K562 (cell line): ENCODE measurements at regions not wholly inside any gene's neighbourhood (a gene's known extent, or its start where the extent isn't known, plus 50 kb on each side); places are given as distances from the start of the nearest gene placed in this dataset.

Experiments
- ATAC-seq: fragments of 200-7000 bp; cut with Tn5 transposase; 3 replicates; pipeline ENCODE4 v1.9.1; 2020; ENCODE audit warnings: moderate library complexity
- BruUV-seq: library from RNA; stranded (reverse); fragments of 400-500 nt; replicated peaks from 2 replicates; lab custom pipeline; 2021; lab: Mats Ljungman, UMichigan
- CTCF ChIA-PET: fragments of 300-600 bp; formaldehyde crosslinking; extraction: SDS; loops from one replicate; lab custom pipeline; 2021; ENCODE audit warnings: low intra/inter-chr PET ratio; lab: Yijun Ruan, JAX
- POLR2A ChIA-PET: fragments of 300-600, 350-650 bp; sonication (Branson Sonifier 250); formaldehyde crosslinking; extraction: SDS; loops from one replicate; lab custom pipeline; 2021; ENCODE audit warnings: antibody characterized with exemption, inconsistent platforms; lab: Yijun Ruan, JAX
- DNase-seq, 4 experiments: peaks; one replicate each; pipeline versions ENCODE4 v3.0.0 to v3.0.0-alpha.2; 2011 to 2018; ENCODE audit warnings: low spot score in 3 of 4, mixed read lengths in 3 of 4; ENCODE audit errors: extremely low read depth in 1 of 4
- FAIRE-seq: peaks from 2 replicates; lab custom pipeline; 2011; peaks lifted over from hg19 to GRCh38; lab: Jason Lieb, UNC
- H2AFZ ChIP-seq: 2 replicates; pipeline ENCODE4 v1.6.0; 2011; ENCODE audit warnings: low read depth, low read length, control low read depth, inconsistent platforms
- H3K27ac ChIP-seq: fragments of 200-600 bp; 3 replicates; pipeline ENCODE4 v1.8.0; 2011; ENCODE audit warnings: low read depth, mild to moderate bottlenecking, control low read depth, inconsistent platforms, low read length, moderate library complexity, mixed read lengths; ENCODE audit errors: extremely low read depth
- H3K27me3 ChIP-seq, 2 experiments: fragments of 300-600 bp in 1 of 2; 2 replicates in 1 of 2; 3 replicates in 1 of 2; pipeline versions ENCODE4 v1.6.0 to v1.8.0; 2011; ENCODE audit warnings: inconsistent platforms in 2 of 2, low read length in 2 of 2, mild to moderate bottlenecking in 1 of 2, mixed read lengths in 1 of 2, moderate library complexity in 1 of 2; ENCODE audit not compliant: control insufficient read depth in 2 of 2, insufficient read depth in 2 of 2
- H3K36me3 ChIP-seq: fragments of 300-600 bp; 3 replicates; pipeline ENCODE4 v1.8.0; 2011; ENCODE audit warnings: mild to moderate bottlenecking, low read length, inconsistent platforms; ENCODE audit not compliant: control insufficient read depth, insufficient read depth
- H3K4me1 ChIP-seq, 2 experiments: fragments of 200-600 bp in 1 of 2; replicated peaks in 1 of 2; 2 replicates in 1 of 2; 3 replicates in 1 of 2; pipeline versions ENCODE4 v1.5.1 to v1.8.0; 2011; ENCODE audit warnings: inconsistent platforms in 2 of 2, low read length in 2 of 2, mild to moderate bottlenecking in 1 of 2, mixed read lengths in 1 of 2, moderate library complexity in 1 of 2; ENCODE audit not compliant: control insufficient read depth in 2 of 2, insufficient read depth in 2 of 2
- H3K4me2 ChIP-seq: 2 replicates; pipeline ENCODE4 v1.6.1; 2011; ENCODE audit warnings: low read length, control low read depth, inconsistent platforms, mixed read lengths; ENCODE audit not compliant: insufficient read depth
- H3K4me3 ChIP-seq: fragments of 200-600 bp; sonication (generic), shearing (Covaris generic); 2 replicates; pipeline ENCODE4 v1.5.1; 2016; ENCODE audit warnings: control low read depth, inconsistent platforms
- H3K79me2 ChIP-seq: fragments of 200-600 bp; 3 replicates; pipeline ENCODE4 v1.8.0; 2011; ENCODE audit warnings: low read length, inconsistent platforms; ENCODE audit not compliant: control insufficient read depth, insufficient read depth
- H3K9ac ChIP-seq, 2 experiments: 2 replicates each; pipeline versions ENCODE4 v1.6.0 to v1.6.1; 2011; ENCODE audit warnings: low read depth in 2 of 2, low read length in 2 of 2, control low read depth in 1 of 2, inconsistent platforms in 1 of 2, mild to moderate bottlenecking in 1 of 2, mixed read lengths in 1 of 2; ENCODE audit not compliant: insufficient read depth in 1 of 2
- H3K9me1 ChIP-seq: one replicate; pipeline ENCODE4 v1.6.0; 2011; ENCODE audit warnings: inconsistent platforms, mild to moderate bottlenecking, low read length, moderate library complexity; ENCODE audit not compliant: control insufficient read depth, insufficient read depth
- H3K9me3 ChIP-seq: replicated peaks from 2 replicates; pipeline ENCODE4 v1.5.1; 2011; ENCODE audit warnings: low read depth, low read length, inconsistent platforms; ENCODE audit not compliant: control insufficient read depth, insufficient read depth
- H4K20me1 ChIP-seq: replicated peaks from 2 replicates; pipeline ENCODE4 v1.6.1; 2011; ENCODE audit warnings: low read length, inconsistent platforms, mixed read lengths; ENCODE audit not compliant: control insufficient read depth, insufficient read depth
- HNRNPLL ChIP-seq: fragments of 200-400 bp; formaldehyde crosslinking; IDR thresholded peaks from 2 replicates; pipeline ENCODE4 v1.6.1; 2017; ENCODE audit warnings: low read length, low read depth, mild to moderate bottlenecking; ENCODE audit not compliant: poor library complexity, severe bottlenecking
- HOXB6 ChIP-seq: fragments of 250-450 bp; sonication (Bioruptor Pico); IDR thresholded peaks from 2 replicates; pipeline ENCODE4 v1.5.1; 2022; ENCODE audit warnings: mild to moderate bottlenecking, borderline replicate concordance
- POLR2AphosphoS2 ChIP-seq: IDR thresholded peaks from 2 replicates; pipeline ENCODE4 v1.6.1; 2012; ENCODE audit warnings: low read length, improper control_type of control experiment
- POLR2B ChIP-seq: fragments of 450-650 bp; IDR thresholded peaks from 2 replicates; pipeline ENCODE4 v1.6.1; 2018; ENCODE audit warnings: low read depth; ENCODE audit not compliant: partially characterized antibody
- PRMT5 ChIP-seq: sonication (generic); formaldehyde crosslinking; IDR thresholded peaks from 2 replicates; pipeline ENCODE4 v1.5.0; 2020; ENCODE audit warnings: missing genetic modification reagents
- RBM17 ChIP-seq: fragments of 200-400 bp; formaldehyde crosslinking; IDR thresholded peaks from 2 replicates; pipeline ENCODE4 v1.6.1; 2017; ENCODE audit warnings: low read depth, mild to moderate bottlenecking, low read length, borderline replicate concordance
- SMARCE1 ChIP-seq: fragments of 450-650 bp; IDR thresholded peaks from 2 replicates; pipeline ENCODE4 v1.7.1; 2016; ENCODE audit warnings: mild to moderate bottlenecking
- TBP ChIP-seq: optimal IDR thresholded peaks from 2 replicates; pipeline ENCODE3; 2011; ENCODE audit warnings: low read depth, low read length, improper control_type of control experiment
- TEAD1 ChIP-seq, 2 experiments: fragments of 450-650 bp in 1 of 2; sonication (generic) in 1 of 2; formaldehyde crosslinking; IDR thresholded peaks; 2 replicates each; pipeline versions ENCODE4 v1.4.0 to v1.8.0; 2020 to 2022; ENCODE audit warnings: mild to moderate bottlenecking in 2 of 2, missing genetic modification reagents in 1 of 2
- TEAD4 ChIP-seq, 2 experiments: sonication (generic) in 1 of 2; formaldehyde crosslinking in 1 of 2; IDR thresholded peaks; 2 replicates each; pipeline versions ENCODE4 v1.6.1 to v1.8.0; 2012 to 2022; ENCODE audit warnings: borderline replicate concordance in 1 of 2, inconsistent platforms in 1 of 2, low read length in 1 of 2, mild to moderate bottlenecking in 1 of 2, missing genetic modification reagents in 1 of 2
- TOE1 ChIP-seq, 2 experiments: fragments of 450-650 bp in 1 of 2; sonication (generic) in 1 of 2; formaldehyde crosslinking in 1 of 2; IDR thresholded peaks; 2 replicates each; pipeline versions ENCODE4 v1.7.1 to v1.8.0; 2016 to 2022; ENCODE audit warnings: borderline replicate concordance in 2 of 2, mild to moderate bottlenecking in 2 of 2, antibody characterized with exemption in 1 of 2, inconsistent platforms in 1 of 2, low read depth in 1 of 2, missing genetic modification reagents in 1 of 2, moderate library complexity in 1 of 2
- ZNF586 ChIP-seq: fragments of 450-650 bp; formaldehyde crosslinking; conservative IDR thresholded peaks from 2 replicates; pipeline ENCODE4 v1.4.0; 2020; ENCODE audit warnings: mild to moderate bottlenecking, moderate library complexity
- ZNF764 ChIP-seq: fragments of 250-450 bp; sonication (Bioruptor Pico); IDR thresholded peaks from 2 replicates; pipeline ENCODE4 v1.4.0; 2020; ENCODE audit warnings: low read depth, mild to moderate bottlenecking, moderate library complexity
- ZSCAN29 ChIP-seq: fragments of 450-650 bp; IDR thresholded peaks from 2 replicates; pipeline ENCODE4 v1.6.1; 2017
- WGBS: fragments of 100-300 bp; shearing (Covaris generic); methylation state at CpG from one replicate; pipeline ENCODE4 v1.1.6; 2016; ENCODE audit warnings: low coverage, mixed read lengths; ENCODE audit not compliant: insufficient coverage; ENCODE audit errors: missing lambda C conversion rate; 5-methylcytosine and 5-hydroxymethylcytosine counted together
- in situ Hi-C: fragments of 300-500 bp; cut with MboI; formaldehyde crosslinking; loops from 4 replicates; pipeline ENCODE4 v1.15.0; 2018; ENCODE audit warnings: inconsistent platforms, mixed read lengths
- intact Hi-C: fragments of 100-400 bp; cut with micrococcal nuclease; formaldehyde crosslinking; loops from 2 replicates; pipeline ENCODE4 v1.14.2; 2022
- TF ChIP-seq, protein P1 (sequence below): fragments of 450-650 bp; IDR thresholded peaks from 2 replicates; pipeline ENCODE4 v1.6.1; 2016; ENCODE audit warnings: mild to moderate bottlenecking

DNA sequence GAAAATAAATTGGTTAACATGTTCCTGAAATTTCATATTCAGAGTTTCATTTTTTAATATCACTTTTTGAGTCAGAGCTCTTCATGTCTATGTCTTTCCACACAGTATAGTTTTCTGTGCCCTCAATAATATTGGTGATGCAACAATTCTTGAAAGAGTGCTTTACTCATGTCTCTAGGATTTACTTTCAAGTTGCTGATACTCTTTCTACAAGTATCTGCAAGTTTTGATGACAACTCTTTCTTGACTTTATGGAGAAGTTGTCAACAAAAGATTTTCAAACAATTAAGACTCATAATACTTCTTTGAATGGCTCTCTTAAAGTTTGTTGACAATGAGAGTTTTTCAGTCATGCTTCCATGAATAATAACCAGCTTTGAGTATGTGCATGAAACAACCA lies 561.7 kb downstream of the DIAPH3 start:
- intact Hi-C loops, result no loop called here
- H3K27me3 ChIP-seq, result no peaks in the 10 kb centered on the region
- FAIRE-seq, result no peak
- no peaks in the 10 kb centered on the region for H3K9me3 ChIP-seq
- H3K27ac ChIP-seq, result no peak overlapping the region
- POLR2A ChIA-PET, result interaction anchor here (0.6 kb wide), 1 partner anchor 743 kb away, joined by 3 read pairs; no protein-coding TSS in a partner anchor
- DNase-seq, result no peak
- no peak overlapping the region for H3K4me2 ChIP-seq
- no peaks in the 10 kb centered on the region for H3K36me3 ChIP-seq
- H3K79me2 ChIP-seq, result no peaks in the 10 kb centered on the region
- no peak for TF ChIP-seq SMARCE1
- TF ChIP-seq ZNF764 (CRISPR knock-in tag), result no peak
- no peak for TF ChIP-seq ZNF586 (CRISPR knock-in tag)
- no peak for TF ChIP-seq HOXB6 (CRISPR knock-in tag)
- no peak for TF ChIP-seq POLR2B
- TF ChIP-seq ZSCAN29, result no peak
- TF ChIP-seq, all 486 proteins: peak for 0
- Histone ChIP-seq H3K4me1 (no peaks in the 10 kb centered on the region), H3K9me1 (no peaks in the 10 kb centered on the region), H4K20me1 (no peaks in the 10 kb centered on the region), H3K4me3 (no peak overlapping the region), H3K9ac (no peak overlapping the region), H2AFZ (no peak overlapping the region)
- CTCF ChIA-PET, result no interaction called here
- in situ Hi-C loops, result no loop called here
- BruUV-seq, result no TSS peak
- no peak for ATAC-seq

GRCh38 chr13:59603646-59604045 lies 560.1 kb downstream of the DIAPH3 start:
- H3K4me3 ChIP-seq, result no peak overlapping the region
- H3K9me1 ChIP-seq, result no peaks in the 10 kb centered on the region
- H3K79me2 ChIP-seq, result no peaks in the 10 kb centered on the region
- no peak overlapping the region for H3K4me2 ChIP-seq
- ATAC-seq (no peak), FAIRE-seq (no peak), DNase-seq (no peak)
- no peak overlapping the region for H3K9ac ChIP-seq
- H3K27ac ChIP-seq, result no peak overlapping the region
- in situ Hi-C loops (no loop called here), intact Hi-C loops (no loop called here)
- H2AFZ ChIP-seq, result no peak overlapping the region
- ChIA-PET CTCF (no interaction called here), POLR2A (no interaction called here)
- H3K9me3 ChIP-seq, result no peaks in the 10 kb centered on the region
- 0% methylated on average over 2 of the region's 2 CpGs for WGBS
- BruUV-seq, result no TSS peak
- H3K27me3 ChIP-seq, result no peaks in the 10 kb centered on the region
- no peaks in the 10 kb centered on the region for H3K4me1 ChIP-seq
- H3K36me3 ChIP-seq, result no peaks in the 10 kb centered on the region
- H4K20me1 ChIP-seq, result no peaks in the 10 kb centered on the region
- no peak for TF ChIP-seq TBP
- no peak for TF ChIP-seq TEAD1 (CRISPR knock-in tag; IDR thresholded peaks at IDR 0.05)
- TF ChIP-seq, protein P1, sequence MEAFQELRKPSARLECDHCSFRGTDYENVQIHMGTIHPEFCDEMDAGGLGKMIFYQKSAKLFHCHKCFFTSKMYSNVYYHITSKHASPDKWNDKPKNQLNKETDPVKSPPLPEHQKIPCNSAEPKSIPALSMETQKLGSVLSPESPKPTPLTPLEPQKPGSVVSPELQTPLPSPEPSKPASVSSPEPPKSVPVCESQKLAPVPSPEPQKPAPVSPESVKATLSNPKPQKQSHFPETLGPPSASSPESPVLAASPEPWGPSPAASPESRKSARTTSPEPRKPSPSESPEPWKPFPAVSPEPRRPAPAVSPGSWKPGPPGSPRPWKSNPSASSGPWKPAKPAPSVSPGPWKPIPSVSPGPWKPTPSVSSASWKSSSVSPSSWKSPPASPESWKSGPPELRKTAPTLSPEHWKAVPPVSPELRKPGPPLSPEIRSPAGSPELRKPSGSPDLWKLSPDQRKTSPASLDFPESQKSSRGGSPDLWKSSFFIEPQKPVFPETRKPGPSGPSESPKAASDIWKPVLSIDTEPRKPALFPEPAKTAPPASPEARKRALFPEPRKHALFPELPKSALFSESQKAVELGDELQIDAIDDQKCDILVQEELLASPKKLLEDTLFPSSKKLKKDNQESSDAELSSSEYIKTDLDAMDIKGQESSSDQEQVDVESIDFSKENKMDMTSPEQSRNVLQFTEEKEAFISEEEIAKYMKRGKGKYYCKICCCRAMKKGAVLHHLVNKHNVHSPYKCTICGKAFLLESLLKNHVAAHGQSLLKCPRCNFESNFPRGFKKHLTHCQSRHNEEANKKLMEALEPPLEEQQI, result no peak
- no peak for TF ChIP-seq TOE1 (IDR thresholded peaks at IDR 0.05; ENCODE audit: borderline replicate concordance)
- TF ChIP-seq TOE1 (CRISPR knock-in tag; IDR thresholded peaks at IDR 0.05; ENCODE audit: borderline replicate concordance, low read depth), result no peak
- no peak for TF ChIP-seq POLR2AphosphoS2
- TF ChIP-seq PRMT5 (CRISPR knock-in tag), result no peak
- TF ChIP-seq RBM17, result no peak
- TF ChIP-seq TEAD4 (IDR thresholded peaks at IDR 0.05; ENCODE audit: low read length), result no peak
- TF ChIP-seq TEAD4 (CRISPR knock-in tag; IDR thresholded peaks at IDR 0.05; ENCODE audit: borderline replicate concordance), result no peak
- TF ChIP-seq HNRNPLL, result no peak
